BE2C (cell line): ENCODE measurements at regions not wholly inside any gene's neighbourhood (a gene's known extent, or its start where the extent isn't known, plus 50 kb on each side); places are given as distances from the start of the nearest gene placed in this dataset.

Experiments
- DNase-seq: peaks from one replicate; pipeline ENCODE4 v3.0.0-alpha.2; 2020
- H3K27me3 ChIP-seq: fragments of 250-450 bp; sonication (Bioruptor Pico); 2 replicates; pipeline ENCODE4 v1.5.1; 2020; ENCODE audit warnings: mild to moderate bottlenecking
- H3K36me3 ChIP-seq: fragments of 250-450 bp; sonication (Bioruptor Pico); 2 replicates; pipeline ENCODE4 v1.5.1; 2020; ENCODE audit warnings: mild to moderate bottlenecking
- H3K4me1 ChIP-seq: fragments of 250-450 bp; sonication (Bioruptor Pico); 2 replicates; pipeline ENCODE4 v1.5.1; 2020
- H3K4me3 ChIP-seq: 2 replicates; pipeline ENCODE4 v1.5.1; 2011; ENCODE audit warnings: low read depth, low read length
- H3K9me3 ChIP-seq: fragments of 250-450 bp; sonication (Bioruptor Pico); 2 replicates; pipeline ENCODE4 v1.5.1; 2020
- CTCF ChIP-seq: IDR thresholded peaks from 2 replicates; pipeline ENCODE4 v1.5.1; 2012; ENCODE audit warnings: mild to moderate bottlenecking, low read depth, low read length

GRCh38 chr12:114851981-114852380 lies 168.0 kb upstream of the TBX3 start:
- no peaks in the 10 kb centered on the region for H3K4me1 ChIP-seq
- no peaks in the 10 kb centered on the region for H3K36me3 ChIP-seq
- no peak for TF ChIP-seq CTCF
- no peaks in the 10 kb centered on the region for H3K9me3 ChIP-seq
- H3K27me3 ChIP-seq: no peaks in the 10 kb centered on the region
- no peak for DNase-seq
- H3K4me3 ChIP-seq: no peak overlapping the region

GRCh38 chr12:114850661-114851275 lies 166.8 kb upstream of the TBX3 start:
- no peaks in the 10 kb centered on the region for H3K9me3 ChIP-seq
- no peaks in the 10 kb centered on the region for H3K27me3 ChIP-seq
- no peak for DNase-seq
- TF ChIP-seq CTCF: no peak
- H3K4me1 ChIP-seq: no peaks in the 10 kb centered on the region
- H3K4me3 ChIP-seq: no peak overlapping the region
- no peaks in the 10 kb centered on the region for H3K36me3 ChIP-seq

GRCh38 chr12:114848666-114849065 lies 164.7 kb upstream of the TBX3 start:
- H3K27me3 ChIP-seq: no peaks in the 10 kb centered on the region
- no peak for TF ChIP-seq CTCF
- no peak for DNase-seq

GRCh38 chr12:114847441-114848035 lies 163.6 kb upstream of the TBX3 start:
- H3K9me3 ChIP-seq: no peaks in the 10 kb centered on the region
- no peak for TF ChIP-seq CTCF
- H3K36me3 ChIP-seq: no peaks in the 10 kb centered on the region
- no peak for DNase-seq
- H3K27me3 ChIP-seq: no peaks in the 10 kb centered on the region
- H3K4me1 ChIP-seq: no peaks in the 10 kb centered on the region
- no peak overlapping the region for H3K4me3 ChIP-seq

More at GRCh38 chr12:114848666-114849065, 164.7 kb upstream of the TBX3 start:
- no peaks in the 10 kb centered on the region for H3K4me1 ChIP-seq
- H3K36me3 ChIP-seq: no peaks in the 10 kb centered on the region
- no peak overlapping the region for H3K4me3 ChIP-seq
- no peaks in the 10 kb centered on the region for H3K9me3 ChIP-seq

GRCh38 chr12:114846771-114847170 lies 162.8 kb upstream of the TBX3 start:
- no peaks in the 10 kb centered on the region for H3K9me3 ChIP-seq
- no peak for DNase-seq
- no peaks in the 10 kb centered on the region for H3K36me3 ChIP-seq
- TF ChIP-seq CTCF: no peak
- no peak overlapping the region for H3K4me3 ChIP-seq
- no peaks in the 10 kb centered on the region for H3K4me1 ChIP-seq
- H3K27me3 ChIP-seq: no peaks in the 10 kb centered on the region

- Histone ChIP-seq H3K36me3 (no peaks in the 10 kb centered on the region), H3K4me1 (no peaks in the 10 kb centered on the region), H3K27me3 (no peaks in the 10 kb centered on the region), H3K4me3 (no peak overlapping the region), H3K9me3 (no peaks in the 10 kb centered on the region)
- no peak for DNase-seq
- TF ChIP-seq CTCF: no peak
These were observed 157.7 kb upstream of the TBX3 start for GRCh38 chr12:114841557-114842251.
